Erythroblast (primary cell): ENCODE measurements at regions not wholly inside any gene's neighbourhood (a gene's known extent, or its start where the extent isn't known, plus 50 kb on each side); places are given as distances from the start of the nearest gene placed in this dataset.

Experiments
- GATA1 ChIP-seq: IDR thresholded peaks from 2 replicates; pipeline ENCODE4 v1.6.1; 2011; ENCODE audit warnings: low read depth, mild to moderate bottlenecking, control low read depth, low read length, moderate library complexity
- POLR2A ChIP-seq: IDR thresholded peaks from 2 replicates; pipeline ENCODE4 v1.6.1; 2011; ENCODE audit warnings: mild to moderate bottlenecking, low read length

DNA sequence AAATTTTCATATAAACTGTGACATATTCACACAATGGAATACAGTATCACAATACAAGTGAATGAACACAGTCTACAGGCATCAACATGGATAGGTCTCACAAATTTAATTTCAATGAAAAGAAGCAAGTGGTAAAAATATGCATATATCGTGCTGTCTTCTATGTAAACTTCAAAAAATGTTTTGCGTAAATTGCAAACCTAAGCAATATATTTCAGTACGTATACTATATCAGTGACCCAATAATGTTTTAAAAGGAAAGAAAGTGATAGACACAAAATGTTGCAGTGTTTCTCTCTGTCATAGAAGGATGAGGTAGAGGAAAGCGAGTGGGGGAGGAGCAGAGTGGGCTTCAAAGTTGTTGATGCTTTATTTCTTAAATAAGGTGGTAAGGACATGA is 468.4 kb upstream of the CNTN3 start:
- TF ChIP-seq POLR2A (no peak), GATA1 (no peak)
